22Rv1 (cell line): ENCODE measurements at regions not wholly inside any gene's neighbourhood (a gene's known extent, or its start where the extent isn't known, plus 50 kb on each side); places are given as distances from the start of the nearest gene placed in this dataset.

ENCODE experiments used
- ZFX ChIP-seq: fragments of 450-650 bp; IDR thresholded peaks from 2 replicates; pipeline ENCODE4 v1.6.1; 2017; ENCODE audit warnings: antibody characterized with exemption, borderline replicate concordance
- TF ChIP-seq, protein P1 (sequence below): fragments of 450-650 bp; IDR thresholded peaks from 2 replicates; pipeline ENCODE4 v1.5.1; 2017; ENCODE audit warnings: mild to moderate bottlenecking

DNA sequence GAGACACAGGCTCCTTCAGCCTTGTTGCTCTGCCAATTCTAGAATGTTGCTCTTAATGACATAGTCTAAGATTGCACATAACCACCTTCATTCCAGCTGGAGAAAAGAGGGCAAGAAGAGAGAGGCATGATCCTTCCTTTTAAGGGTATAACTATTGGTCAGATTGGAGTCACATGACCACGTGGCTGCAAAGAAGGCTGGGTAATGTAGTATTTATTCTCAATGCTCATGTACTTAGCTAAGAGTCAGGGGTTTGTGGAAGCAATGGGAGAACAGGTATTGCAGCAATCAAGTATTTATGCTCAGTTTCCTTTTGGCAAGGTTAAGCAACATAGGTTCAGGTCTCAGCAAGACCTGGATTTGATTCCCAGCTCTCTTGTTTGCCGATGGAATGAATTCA, 298.8 kb upstream of the TBX3 start:
- TF ChIP-seq, protein P1, sequence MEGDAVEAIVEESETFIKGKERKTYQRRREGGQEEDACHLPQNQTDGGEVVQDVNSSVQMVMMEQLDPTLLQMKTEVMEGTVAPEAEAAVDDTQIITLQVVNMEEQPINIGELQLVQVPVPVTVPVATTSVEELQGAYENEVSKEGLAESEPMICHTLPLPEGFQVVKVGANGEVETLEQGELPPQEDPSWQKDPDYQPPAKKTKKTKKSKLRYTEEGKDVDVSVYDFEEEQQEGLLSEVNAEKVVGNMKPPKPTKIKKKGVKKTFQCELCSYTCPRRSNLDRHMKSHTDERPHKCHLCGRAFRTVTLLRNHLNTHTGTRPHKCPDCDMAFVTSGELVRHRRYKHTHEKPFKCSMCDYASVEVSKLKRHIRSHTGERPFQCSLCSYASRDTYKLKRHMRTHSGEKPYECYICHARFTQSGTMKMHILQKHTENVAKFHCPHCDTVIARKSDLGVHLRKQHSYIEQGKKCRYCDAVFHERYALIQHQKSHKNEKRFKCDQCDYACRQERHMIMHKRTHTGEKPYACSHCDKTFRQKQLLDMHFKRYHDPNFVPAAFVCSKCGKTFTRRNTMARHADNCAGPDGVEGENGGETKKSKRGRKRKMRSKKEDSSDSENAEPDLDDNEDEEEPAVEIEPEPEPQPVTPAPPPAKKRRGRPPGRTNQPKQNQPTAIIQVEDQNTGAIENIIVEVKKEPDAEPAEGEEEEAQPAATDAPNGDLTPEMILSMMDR = no peak
- TF ChIP-seq ZFX = no peak
